ENCODE measurements at regions not wholly inside any gene's neighbourhood (a gene's known extent, or its start where the extent isn't known, plus 50 kb on each side); places are given as distances from the start of the nearest gene placed in this dataset.

DNA sequence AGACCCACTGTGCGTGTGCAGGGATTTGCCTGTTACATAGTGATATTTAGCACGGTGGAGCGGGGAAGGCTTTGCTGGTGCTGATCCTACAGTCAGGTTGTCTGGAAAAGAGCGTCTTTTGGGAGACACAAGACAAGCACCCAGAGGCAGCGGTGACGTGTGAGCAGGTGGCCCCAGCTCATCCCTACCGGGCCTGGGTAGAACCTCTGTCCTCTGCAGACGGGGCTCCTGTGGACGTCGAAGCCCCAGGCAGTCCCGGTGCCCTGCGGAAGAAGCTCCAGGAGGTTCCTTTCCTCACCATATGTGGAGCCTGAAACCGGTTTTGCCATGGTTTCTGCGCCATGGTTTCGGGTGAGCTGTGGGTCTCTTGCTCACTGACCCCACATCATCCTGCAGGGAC is 68.9 kb upstream of the AFDN start:
- DNase-seq (ENCODE audit: low read depth) = no peak
- no peak overlapping the region for H3K4me3 ChIP-seq (ENCODE audit: control insufficient read depth, low read depth, low read length)
- TF ChIP-seq, protein P1, sequence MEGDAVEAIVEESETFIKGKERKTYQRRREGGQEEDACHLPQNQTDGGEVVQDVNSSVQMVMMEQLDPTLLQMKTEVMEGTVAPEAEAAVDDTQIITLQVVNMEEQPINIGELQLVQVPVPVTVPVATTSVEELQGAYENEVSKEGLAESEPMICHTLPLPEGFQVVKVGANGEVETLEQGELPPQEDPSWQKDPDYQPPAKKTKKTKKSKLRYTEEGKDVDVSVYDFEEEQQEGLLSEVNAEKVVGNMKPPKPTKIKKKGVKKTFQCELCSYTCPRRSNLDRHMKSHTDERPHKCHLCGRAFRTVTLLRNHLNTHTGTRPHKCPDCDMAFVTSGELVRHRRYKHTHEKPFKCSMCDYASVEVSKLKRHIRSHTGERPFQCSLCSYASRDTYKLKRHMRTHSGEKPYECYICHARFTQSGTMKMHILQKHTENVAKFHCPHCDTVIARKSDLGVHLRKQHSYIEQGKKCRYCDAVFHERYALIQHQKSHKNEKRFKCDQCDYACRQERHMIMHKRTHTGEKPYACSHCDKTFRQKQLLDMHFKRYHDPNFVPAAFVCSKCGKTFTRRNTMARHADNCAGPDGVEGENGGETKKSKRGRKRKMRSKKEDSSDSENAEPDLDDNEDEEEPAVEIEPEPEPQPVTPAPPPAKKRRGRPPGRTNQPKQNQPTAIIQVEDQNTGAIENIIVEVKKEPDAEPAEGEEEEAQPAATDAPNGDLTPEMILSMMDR (conservative IDR thresholded peaks at IDR 0.05; ENCODE audit: control insufficient read depth, insufficient read depth, low read depth, low read length) = no peak

DNA sequence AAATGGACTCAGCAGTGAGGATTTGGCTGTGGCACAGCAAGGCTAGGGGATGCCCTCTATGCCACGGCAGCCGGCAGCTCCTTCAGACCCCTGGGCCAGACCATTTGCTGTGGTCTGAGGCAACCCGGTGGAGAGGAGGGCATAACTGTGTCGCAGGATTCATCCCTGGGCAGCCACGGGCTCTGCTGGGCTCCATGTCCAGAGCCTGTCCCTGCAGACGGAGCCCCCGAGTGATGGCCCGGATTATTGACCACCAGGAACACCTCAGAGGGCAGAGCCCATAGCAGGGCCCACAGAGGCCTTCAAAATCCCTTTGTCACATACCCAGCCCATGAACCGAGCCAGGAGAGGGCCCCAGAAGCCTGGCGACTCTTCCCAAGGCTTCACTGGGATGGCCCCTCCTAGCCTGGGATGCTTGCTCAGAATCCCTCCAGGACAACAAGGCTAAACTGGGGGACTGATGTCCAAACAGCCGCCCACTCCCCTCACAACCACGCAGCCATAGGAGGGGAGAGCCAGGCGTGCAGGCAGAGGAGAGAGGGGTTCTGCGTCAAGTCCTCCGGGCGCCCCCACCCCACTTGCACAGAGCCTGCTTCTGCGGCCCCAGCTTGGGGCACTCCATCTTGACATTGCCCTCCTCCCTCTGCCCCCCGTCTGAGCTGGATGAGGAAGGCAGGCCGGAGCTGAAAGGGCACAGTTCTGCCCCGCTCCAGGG is 68.2 kb upstream of the AFDN start:
- TF ChIP-seq, protein P1 (conservative IDR thresholded peaks at IDR 0.05; ENCODE audit: control insufficient read depth, insufficient read depth, low read depth, low read length) = no peak
- no peak for DNase-seq (ENCODE audit: low read depth)
- H3K4me3 ChIP-seq (ENCODE audit: control insufficient read depth, low read depth, low read length) = no peak overlapping the region

DNA sequence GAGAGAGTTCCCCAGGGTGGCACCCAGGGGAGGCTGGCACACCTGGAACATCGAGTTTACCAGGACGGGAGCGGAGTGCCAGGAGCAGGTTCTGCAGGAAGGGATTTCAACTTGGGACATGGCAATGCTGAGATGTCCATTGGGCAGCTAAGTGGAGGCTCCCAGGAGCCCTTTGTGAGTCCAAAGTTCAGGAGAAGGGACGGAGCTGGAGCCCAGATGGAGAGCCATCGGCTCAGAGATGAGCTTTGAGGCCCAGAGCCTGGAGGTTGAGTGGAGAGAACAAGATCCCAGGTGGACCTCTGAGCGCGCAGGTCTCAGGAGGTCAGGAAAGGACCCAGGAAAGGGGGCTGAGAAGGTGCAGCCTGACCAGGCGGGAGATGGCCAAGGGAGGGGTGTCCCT is 67.5 kb upstream of the AFDN start:
- DNase-seq (ENCODE audit: low read depth) = no peak
- TF ChIP-seq, protein P1 (conservative IDR thresholded peaks at IDR 0.05; ENCODE audit: control insufficient read depth, insufficient read depth, low read depth, low read length) = no peak
- no peak overlapping the region for H3K4me3 ChIP-seq (ENCODE audit: control insufficient read depth, low read depth, low read length)

DNA sequence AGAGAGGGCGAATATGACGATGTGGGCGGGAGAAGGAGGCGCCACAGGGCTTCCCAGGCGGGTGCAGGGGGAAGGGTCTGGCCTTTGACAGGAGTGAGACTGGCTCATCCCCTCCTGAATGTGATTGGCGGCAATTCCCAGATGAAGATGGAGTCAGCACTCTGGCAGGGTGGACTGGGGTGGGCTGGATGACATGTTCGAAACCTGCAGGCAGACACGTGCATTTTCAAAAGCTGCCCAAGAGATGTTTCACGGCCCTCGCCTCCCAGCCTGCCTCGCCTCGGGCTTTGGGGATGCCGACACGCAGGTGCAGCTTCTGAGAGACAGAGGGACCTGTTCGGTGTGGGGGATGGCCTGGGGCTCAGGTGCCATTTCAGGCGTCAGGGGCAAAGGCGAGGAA is 66.8 kb upstream of the AFDN start:
- no peak for DNase-seq (ENCODE audit: low read depth)
- H3K4me3 ChIP-seq (ENCODE audit: control insufficient read depth, low read depth, low read length) = no peak overlapping the region
- TF ChIP-seq, protein P1 (conservative IDR thresholded peaks at IDR 0.05; ENCODE audit: control insufficient read depth, insufficient read depth, low read depth, low read length) = no peak

DNA sequence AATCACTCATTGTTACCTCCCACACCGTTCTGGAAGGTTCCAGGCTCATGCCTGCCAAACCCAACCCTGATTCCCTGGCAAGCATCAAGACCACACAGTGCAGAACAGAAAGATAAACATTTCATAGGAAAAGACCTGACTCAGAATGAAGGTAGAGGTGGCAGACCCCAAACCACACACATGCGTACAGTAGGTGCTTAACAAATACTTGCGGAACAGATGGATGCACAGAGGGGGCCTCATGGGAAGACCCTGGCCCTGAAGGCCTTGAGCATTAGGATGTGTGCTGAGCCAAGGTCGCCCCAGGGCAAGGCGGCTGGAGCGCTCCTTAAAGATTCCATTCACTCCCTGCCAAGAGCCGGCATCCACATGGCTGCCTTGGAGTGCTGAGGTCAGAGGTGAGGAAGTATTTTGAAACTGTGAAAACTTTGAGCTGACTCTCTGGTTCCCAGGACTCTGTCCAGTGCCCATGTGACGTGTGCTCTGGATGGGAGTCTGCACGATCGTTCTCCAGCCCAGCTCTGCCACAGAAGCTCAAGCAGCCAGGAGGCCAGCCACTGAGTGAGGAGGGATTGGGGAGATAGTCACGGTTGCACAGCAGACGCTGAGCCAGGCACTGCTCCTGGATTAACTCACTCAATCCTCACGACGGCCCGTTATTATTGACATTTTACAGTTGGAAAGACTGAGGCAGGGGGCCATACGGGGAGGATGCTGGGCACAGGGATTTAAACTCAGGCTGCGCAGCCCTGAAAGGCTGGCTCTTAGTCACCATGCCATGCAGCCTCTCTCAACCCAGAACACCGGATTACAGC is 65.5 kb upstream of the AFDN start:
- DNase-seq (ENCODE audit: low read depth) = peak; percentile 75
- H3K4me3 ChIP-seq (ENCODE audit: control insufficient read depth, low read depth, low read length) = no peak overlapping the region
- TF ChIP-seq, protein P1 (conservative IDR thresholded peaks at IDR 0.05; ENCODE audit: control insufficient read depth, insufficient read depth, low read depth, low read length) = no peak

DNA sequence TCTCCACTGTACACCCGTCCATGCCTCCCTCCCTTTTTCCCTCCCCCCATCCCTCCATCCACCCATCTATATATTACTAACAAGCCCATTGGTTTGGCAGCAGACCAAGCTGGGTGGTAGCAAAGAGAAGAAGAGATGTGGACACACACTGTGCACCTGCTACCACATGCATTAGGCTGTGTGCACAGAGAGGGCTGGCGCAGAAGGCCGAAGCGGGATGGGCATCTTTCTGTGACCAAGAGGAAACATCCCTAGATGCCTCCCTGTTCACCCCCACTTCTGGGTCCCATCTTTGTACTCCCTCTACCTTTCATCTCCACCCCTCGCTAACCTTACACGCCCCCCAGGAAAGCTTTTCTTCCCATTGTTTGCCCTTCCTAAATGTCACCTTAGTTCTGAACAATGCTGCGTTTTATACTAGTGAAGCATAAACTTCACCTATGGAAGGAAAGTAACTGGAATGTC is 64.9 kb upstream of the AFDN start:
- TF ChIP-seq, protein P1 (conservative IDR thresholded peaks at IDR 0.05; ENCODE audit: control insufficient read depth, insufficient read depth, low read depth, low read length) = no peak
- no peak overlapping the region for H3K4me3 ChIP-seq (ENCODE audit: control insufficient read depth, low read depth, low read length)
- no peak for DNase-seq (ENCODE audit: low read depth)

Data from fibroblast of mammary gland (primary cell).